ENCODE measurements at regions not wholly inside any gene's neighbourhood (a gene's known extent, or its start where the extent isn't known, plus 50 kb on each side); places are given as distances from the start of the nearest gene placed in this dataset.

DNA sequence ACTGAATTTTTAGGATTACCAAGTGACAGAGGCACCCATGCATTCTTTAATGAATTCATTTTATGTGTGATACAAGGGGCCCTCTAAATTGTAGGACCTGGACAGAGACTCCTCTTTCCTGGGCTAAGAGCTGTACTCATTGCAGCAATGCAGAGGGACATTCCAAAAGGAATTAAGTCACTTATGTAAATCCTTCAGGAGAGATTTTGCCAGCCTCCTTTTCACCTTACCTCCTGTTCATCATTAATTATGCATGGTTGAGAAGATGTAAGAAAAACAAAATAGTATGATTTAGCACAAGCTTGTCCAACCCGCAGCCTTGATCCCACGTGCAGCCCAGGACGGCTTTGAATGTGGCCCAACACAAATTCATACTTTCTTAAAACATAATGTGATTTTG is 84.5 kb upstream of the TANK start:
- TF ChIP-seq CTCF (IDR thresholded peaks at IDR 0.05; ENCODE audit: insufficient read depth, low read length) (no peak), REST (IDR thresholded peaks at IDR 0.05; ENCODE audit: insufficient replicate concordance, low read depth) (no peak), SPI1 (IDR thresholded peaks at IDR 0.05; ENCODE audit: borderline replicate concordance, low read depth) (no peak), GABPA (IDR thresholded peaks at IDR 0.05; ENCODE audit: low read depth) (no peak), POLR2AphosphoS5 (IDR thresholded peaks at IDR 0.05; ENCODE audit: low read depth) (no peak)
- no peak overlapping the region for H3K27ac ChIP-seq (replicated peaks)

GRCh38 chr2:161076936-161077335 is 83.3 kb upstream of the TANK start:
- no peak overlapping the region for H3K4me3 ChIP-seq (replicated peaks; ENCODE audit: insufficient read depth, low read length)

More for the DNA sequence above, 84.5 kb upstream of the TANK start:
- no peak for DNase-seq (ENCODE audit: low read depth in 1 of 2, low spot score in 1 of 2)
- Histone ChIP-seq H3K4me3 (replicated peaks; ENCODE audit: insufficient read depth, low read length) (no peak overlapping the region), H3K27me3 (ENCODE audit: insufficient read depth, poor library complexity, severe bottlenecking) (no peaks in the 10 kb centered on the region)

More at GRCh38 chr2:161076936-161077335, 83.3 kb upstream of the TANK start:
- H3K27ac ChIP-seq (replicated peaks) = no peak overlapping the region
- no peak for DNase-seq (ENCODE audit: low read depth in 1 of 2, low spot score in 1 of 2)
- H3K27me3 ChIP-seq (ENCODE audit: insufficient read depth, poor library complexity, severe bottlenecking) = no peaks in the 10 kb centered on the region
- no peak for TF ChIP-seq CTCF (IDR thresholded peaks at IDR 0.05; ENCODE audit: insufficient read depth, low read length)
- TF ChIP-seq GABPA (IDR thresholded peaks at IDR 0.05; ENCODE audit: low read depth) = no peak
- TF ChIP-seq SPI1 (IDR thresholded peaks at IDR 0.05; ENCODE audit: borderline replicate concordance, low read depth) = no peak
- no peak for TF ChIP-seq REST (IDR thresholded peaks at IDR 0.05; ENCODE audit: insufficient replicate concordance, low read depth)
- no peak for TF ChIP-seq POLR2AphosphoS5 (IDR thresholded peaks at IDR 0.05; ENCODE audit: low read depth)
